ENCODE measurements at regions not wholly inside any gene's neighbourhood (a gene's known extent, or its start where the extent isn't known, plus 50 kb on each side); places are given as distances from the start of the nearest gene placed in this dataset.

DNA sequence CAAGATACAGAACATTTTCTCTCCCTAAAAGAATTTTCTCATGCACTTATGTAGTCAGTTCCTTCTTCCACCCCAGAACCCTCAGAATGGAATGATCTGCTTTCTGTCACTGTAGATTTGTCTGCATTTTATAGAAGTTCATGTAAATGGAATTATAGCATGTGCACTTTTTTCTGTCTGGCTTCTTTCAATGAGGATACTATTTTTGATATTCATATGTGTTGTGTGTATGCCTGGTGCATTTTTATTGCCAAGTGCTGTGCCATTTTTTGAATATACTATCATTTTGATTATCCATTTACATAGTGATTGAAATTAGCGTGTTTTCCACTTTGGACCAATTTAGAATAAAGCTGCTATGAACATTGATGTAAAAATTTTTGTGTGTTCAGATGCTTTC is 156.6 kb upstream of the ALCAM start:
- no peak for DNase-seq

DNA sequence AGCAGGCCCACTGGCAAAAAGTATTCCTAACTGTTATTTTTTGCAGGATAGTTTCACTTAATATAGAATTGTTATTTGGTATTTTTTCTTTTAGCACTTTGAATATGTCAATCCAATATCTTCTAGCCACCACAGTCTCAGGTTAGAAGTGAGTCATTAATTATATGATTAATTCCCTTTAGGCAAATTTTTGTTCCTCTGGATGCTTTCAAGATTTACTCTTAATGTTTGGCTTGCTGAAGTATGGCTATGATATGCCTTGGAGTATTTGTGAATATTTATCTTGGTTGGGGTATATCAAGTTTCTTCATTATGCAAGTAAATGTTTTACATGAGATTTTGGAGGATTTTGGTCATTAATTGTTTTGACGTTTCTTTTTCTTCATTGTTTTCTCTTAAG is 152.1 kb upstream of the ALCAM start:
- no peak for DNase-seq

DNA sequence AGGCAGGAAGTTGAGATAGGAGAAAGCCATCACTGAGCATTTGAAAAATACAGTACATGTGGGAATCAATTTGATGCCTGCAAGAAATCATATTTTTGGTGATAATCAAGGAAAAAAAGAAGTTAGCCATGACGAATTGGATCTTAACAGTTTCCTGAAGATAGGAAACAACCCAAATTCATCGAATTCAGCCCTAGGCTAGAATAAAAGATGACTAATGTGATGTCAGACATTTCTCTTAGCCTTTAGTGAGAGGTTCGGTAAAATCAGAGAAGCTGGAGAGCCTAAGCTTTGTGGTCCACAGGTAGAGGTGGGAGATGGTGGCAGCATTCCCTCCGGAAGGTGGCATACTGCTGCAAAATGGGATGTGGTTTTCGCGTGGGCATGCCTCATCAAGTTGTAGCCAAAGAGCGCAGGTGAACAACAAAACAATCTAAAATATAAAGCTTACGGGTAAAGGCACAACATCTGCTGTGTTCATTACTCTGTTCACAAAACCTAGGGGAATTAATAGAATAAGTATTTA is 144.1 kb upstream of the ALCAM start:
- no peak for DNase-seq

DNA sequence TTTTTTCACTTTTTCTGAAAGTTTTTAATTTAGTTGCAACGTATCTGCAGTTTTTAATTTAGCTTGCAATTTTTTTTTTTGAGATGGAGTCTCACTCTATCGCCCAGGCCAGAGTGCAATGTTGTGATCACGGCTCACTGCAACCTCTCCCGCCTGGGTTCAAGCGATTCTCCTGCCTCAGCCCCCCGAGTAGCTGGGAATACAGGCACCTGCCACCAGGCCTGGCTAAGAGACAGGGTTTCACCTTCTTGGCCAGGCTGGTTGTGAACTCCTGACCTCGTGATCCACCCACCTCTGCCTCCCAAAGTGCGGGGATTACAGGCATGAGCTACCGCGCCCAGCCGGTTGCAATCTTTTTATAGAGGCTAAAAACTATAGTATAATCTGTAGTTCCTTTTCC is 142.9 kb upstream of the ALCAM start:
- no peak for DNase-seq

DNA sequence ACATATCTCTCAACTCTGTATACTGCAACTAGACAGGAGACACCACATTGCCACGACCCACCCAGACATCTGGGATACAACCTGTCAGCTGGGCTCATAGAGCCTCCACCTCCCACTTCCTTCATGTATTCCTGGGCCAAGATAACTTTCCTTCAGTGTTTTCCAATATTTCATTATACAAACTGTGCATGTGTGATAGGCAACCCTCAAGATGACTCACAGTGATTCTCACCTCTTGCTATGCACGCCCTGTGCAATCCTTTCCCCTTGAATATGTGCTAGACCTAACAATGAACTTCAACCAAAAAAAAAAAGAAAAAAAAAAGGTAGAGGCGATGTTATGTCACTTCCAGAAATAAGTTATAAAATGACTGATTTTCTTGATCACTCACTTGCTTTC is 138.0 kb upstream of the ALCAM start:
- no peak for DNase-seq

DNA sequence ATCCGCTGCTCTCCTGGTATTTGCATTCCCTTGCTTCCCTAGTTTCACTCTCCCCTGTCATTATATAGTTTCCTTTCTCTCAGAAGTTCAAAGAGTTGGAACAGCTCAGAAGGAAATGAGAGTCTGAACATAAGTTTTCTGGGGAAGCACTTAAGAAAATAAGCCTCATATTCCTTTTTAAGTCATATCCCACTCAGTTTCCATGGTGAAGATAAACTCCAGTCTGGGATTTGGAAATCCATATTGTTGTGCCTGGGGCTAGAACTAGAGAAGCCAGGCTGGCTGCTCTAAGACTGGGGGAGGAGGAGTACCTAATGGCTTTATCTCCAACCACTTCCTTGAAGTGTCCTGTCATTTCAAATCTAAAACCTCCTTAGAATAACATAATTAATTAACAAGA is 134.2 kb upstream of the ALCAM start:
- no peak for DNase-seq

DNA sequence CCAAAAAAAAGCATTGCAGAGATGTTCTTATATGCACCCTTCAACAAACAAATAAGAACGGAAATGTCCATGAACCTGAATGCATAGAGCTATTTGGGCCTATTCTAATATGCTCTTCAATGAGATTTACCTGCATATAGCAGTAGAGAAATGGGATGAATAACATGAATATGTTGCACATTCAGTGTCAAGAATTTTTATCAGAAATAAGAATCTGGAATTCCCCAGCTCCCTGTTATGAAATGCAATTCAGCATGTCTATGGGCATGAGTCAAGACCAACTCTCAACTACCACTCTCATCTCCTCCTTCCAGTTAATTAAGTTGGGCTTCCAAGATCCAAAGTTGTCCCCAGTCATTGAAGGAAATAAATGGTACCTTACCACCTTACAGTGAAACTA is 133.7 kb upstream of the ALCAM start:
- no peak for DNase-seq

DNA sequence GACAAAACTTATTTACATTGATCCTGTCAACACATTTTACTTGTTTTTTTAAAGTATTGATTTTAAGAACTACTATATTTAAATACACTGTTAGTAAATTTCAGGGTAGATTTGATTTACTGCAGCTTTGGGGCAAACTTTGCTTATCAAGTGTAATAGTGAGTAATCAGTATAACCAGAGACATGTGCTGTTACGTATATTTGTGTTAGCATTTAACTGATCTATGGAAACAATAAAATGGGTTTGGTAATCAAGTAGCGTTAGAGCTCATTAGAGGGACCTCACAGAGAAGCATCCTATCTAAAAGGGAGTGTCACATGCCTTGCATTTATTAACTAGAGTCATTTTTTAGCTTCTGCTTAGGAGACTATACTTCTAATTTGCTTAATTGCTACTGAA is 131.5 kb upstream of the ALCAM start:
- DNase-seq, result no peak

DNA sequence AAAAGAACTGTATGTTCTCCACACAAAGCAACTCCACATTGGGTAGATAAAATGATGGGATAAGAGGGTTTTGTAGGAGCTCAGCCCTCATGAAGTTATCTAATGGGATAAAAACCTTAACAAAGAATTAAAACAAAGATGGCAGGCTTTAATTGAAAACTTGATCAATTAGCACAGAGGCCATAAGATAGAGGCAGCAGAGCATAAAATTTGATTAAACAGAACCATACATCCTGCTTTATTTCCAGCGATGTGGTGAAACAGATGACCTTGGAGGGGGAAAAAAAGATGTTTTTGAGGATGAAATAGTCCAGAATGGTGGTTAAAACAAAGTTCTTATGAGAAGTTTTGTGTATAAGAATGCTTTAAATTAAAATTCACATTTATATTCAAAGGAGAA is 130.9 kb upstream of the ALCAM start:
- no peak for DNase-seq

DNA sequence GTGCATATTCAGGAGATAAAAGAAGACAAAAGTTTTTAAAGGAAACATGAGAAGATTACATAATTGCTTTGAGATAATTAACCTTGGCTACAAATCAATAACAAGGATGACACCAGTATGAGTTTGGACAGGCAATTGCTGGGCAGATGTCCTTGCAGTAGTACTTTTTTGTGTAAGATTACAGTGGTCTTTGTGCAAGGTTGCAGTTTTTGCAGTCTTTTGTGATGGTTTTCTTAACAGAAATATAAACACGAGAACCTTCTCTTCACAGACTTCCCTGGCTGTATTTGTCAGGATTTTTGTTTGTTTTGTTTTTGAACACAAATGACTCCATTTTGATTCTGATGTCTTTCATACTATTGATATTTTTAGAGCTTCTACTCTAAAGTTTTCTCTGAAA is 128.3 kb upstream of the ALCAM start:
- DNase-seq, result no peak

DNA sequence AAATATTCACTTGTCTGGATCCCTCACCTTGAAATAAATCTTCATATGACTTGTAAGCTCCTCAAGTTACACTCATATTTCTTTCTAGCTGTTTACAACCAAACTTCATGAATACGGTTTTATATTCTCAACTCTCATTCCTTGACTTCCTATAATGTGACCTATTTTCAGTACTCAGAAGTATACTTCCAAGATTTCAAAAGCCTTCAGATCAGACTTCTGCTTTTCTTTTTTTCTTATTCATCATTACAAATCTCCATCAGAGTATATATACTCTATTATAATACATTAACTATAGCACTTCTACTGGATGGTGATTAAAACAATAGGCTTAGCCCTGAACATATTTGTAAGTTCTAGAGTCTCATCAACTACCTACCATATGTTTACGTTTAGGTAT is 123.6 kb upstream of the ALCAM start:
- no peak for DNase-seq

DNA sequence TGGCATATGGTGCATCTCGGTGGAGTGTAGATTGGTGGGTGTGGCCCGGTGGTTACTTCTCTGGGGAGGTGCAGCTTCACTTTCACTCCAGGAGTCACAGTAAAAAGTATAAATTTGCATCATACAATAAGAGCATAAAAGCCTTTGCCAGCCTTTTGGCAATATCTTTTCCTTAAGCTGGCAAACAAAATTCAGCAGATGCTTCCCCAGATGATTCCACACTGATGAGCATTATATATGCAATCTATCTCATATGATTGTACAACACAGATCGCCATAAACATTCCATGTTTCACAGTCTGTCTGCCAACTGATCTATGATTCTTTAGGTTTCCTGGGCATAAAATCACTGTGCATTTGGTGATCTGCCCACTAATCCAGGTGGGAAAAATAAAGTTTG is 120.2 kb upstream of the ALCAM start:
- DNase-seq, result no peak

DNA sequence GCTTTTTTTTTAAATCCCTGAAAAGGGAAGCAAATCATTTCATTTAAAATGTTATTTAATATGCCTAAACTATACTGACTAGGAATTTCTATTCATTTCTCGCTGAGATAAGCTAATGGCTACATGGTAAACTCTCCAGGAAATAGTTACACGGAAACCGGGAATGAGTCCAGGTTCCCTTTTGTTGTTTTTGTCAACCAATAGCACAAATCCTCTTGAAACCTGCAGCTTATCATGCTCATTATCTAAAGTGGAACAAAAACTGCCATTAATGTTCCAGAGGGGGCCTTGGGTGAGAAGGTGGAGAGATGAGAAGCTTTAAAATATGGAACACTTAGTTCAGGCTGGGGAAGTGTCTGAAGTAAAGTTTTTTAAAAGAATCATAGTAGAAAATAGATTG is 113.5 kb upstream of the ALCAM start:
- no peak for DNase-seq

DNA sequence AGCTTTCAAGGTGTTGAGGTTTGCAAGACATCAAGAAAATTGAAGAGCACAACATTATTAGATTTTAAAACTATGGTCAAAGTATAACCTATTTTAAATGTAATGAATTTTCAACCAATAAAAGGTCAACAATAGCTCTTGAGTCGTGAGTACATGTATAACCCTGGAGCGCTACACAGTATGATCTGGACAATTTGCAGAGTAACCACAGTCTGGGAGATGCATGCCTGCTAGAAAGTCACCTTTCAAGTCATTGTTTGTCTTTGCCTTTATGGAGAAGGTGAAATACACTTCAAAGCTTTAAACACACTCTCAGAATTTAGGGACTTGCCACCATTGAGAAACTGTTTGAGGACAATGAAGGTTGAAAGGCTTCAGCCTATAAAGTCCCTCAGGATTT is 112.6 kb upstream of the ALCAM start:
- DNase-seq, result no peak

DNA sequence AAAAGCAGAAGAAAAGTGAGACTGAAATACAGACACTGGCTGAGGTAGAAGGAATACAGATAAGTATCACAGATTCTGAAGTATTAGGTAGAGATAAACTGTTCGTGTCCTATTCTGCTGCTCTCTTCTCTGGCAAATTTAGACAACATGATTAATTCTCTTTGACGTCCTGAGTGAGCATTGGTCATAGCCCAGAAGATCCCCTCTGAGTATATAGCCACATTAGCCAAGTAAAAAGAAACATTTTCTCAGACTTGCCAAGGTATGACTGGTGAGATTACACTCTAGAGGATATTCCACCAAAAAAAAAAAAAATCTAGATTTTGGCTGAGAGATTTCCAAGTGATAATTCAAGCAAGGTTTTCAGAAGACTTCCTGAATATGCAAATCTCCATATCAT is 111.4 kb upstream of the ALCAM start:
- no peak for DNase-seq

DNA sequence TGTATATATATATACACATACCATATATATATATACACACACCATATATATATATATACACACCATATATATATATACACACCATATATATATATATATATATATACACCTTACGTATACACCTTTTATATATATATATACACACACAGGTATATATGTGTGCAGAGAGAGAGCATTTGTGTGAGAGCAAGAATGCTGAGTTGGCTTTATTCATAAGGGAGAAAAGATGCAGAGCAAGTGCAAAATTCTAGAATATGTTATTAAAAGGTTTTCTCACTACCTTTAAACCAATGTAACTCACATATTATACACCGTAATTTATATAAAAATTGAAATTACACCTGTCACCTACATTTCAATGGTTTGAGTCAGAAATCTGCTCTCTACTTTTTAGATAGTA is 107.2 kb upstream of the ALCAM start:
- no peak for DNase-seq

DNA sequence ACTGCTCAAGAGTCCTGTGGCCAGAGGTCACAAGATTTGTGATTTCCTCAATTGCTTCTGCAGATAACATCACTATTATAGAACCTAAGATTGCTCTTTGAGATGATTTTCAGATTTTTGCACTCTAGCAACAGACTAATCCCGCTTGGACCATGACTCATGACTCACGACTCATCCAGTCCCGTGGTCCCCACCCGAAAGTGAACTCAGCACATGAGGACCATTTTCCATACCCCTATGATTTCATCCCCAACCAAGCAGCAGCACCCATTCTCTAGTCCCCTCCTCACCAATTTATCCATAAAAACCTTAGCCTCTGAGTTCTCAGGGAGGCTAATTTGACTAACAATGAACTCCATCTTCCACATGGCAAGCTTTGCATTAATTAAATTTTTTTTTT is 106.3 kb upstream of the ALCAM start:
- no peak for DNase-seq

DNA sequence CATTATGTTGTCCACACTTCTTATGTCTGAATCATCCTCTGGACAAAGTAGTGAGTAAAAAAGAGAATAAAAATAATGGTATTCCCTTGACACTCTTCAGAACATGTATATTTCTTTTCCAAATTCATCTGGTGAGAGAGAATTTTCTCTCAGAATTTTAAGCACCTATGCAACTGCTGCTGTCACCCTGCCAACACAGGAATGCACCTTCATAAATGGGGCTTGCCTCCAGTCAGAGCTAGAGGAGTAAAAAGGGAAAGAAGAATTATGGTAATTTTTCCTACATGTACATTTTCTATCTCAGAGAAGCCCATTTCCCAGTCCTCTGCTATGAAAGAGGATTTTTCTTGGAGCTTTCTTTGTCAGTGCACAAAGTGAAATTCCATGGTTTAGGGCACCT is 92.2 kb upstream of the ALCAM start:
- DNase-seq, result no peak

DNA sequence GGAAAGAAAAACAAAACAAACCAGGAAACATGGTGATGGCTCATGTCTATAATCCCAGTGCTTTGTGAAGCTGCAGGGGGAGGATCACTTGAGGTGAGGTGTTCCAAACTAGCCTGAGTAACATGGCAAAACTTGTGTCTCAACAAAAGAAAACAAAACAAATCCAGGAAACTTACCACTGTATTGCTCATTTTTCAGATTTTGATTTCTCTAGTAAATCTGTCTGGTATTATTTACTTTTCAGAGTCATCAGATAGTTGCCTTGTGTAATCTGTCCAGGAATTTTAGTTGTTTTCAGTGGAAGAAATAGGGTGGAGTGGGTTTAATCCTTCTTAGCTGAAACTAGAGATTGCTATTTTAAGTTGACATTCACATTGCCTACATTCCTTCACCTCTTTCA is 91.8 kb upstream of the ALCAM start:
- DNase-seq, result no peak

DNA sequence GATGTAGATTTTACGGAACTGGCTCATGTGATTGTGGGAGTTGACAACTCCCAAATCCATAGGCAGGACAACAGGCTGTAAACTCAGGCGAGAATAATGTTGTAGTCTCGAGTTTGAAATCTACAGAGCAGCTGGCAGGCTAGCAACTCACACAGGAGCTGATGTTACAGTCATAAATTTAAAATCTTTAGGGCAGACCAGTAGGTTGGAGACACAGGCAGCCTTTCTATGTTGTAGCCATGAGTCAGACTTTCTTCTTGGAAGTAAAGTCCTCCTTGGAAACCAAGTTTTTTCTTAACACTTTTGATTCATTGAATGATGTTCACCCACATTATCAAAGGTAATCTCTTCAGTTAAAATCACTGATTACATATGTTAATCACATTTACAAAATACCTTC is 89.1 kb upstream of the ALCAM start:
- DNase-seq, result no peak

DNA sequence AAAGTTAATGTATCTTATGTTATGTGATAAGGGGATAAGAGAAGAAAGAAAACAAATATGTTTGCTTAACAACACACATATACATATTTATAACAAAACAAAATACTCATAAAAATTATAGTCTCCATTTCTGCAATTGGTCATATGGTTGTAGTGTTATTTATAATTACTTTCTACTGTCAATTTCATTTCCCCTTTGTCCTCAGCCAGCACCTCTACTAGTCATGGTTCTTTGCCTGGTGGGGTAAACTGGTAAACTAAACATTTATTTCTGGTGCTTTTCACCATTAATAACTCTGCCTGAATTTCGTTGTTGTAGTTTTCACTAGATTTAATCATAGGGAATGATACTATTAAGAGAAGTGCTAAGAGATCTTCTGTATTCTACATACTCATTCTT is 88.0 kb upstream of the ALCAM start:
- no peak for DNase-seq

DNA sequence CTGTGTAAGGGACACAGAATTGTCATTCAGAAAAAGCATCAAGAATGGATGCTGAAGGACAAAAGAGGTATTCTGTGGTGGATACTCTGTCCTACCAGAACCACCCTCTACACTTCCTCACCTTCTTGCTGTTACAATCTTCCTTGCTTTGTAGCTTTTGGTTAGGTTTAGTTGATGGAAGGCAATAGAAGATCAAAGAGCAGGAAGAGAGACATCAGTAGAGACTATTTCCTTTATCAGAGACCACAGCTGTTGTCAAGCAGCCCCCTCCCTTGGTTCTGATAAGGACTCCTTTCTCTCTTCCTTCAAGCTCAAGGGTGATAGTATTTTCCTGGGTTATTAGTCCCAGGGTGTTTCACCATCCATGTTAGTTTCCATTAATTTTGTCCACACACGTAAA is 84.7 kb upstream of the ALCAM start:
- no peak for DNase-seq

DNA sequence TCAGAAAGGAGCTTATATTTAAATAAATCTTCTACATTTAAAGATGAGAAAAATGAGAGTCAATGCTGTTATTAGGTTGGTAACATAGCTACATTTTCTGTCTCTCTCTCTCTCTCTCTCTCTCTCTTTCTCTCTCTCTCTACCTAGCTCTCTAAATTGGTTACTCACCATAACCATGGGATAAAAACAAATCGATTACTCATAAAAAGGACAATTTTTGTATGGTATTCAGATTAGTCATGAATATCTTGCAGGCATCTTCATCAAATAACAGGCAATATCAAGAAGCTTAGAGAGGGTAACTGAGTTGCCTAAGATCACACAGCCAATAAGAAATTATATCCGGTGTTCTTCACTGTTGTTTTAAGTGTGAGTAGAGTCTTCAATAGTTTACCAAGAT is 81.8 kb upstream of the ALCAM start:
- DNase-seq, result no peak

DNA sequence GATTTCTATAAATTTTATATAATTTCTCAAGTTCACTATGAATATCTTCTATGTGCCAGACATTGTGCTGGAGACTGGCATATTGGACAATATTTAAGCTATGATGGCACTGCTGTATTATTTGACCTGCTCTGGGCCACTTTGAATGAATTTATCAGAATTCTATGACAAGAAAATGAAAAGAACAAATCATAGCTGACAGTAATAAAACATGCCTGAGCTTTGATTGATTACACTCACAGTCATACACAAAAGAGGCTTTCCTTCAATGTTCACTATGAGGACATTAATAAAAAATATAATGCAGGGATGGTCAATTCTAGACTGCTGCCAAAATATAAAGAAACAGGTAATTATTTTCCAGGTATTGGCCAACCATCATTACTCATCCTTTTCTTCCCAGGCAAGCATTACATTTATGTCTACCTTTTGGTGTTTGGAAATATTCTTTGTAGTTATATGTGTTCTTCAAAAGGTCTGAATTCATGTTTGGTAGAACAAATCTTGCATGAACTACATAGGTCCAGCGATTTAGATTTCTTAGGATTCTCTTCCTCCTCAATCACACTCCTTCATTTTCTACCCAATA is 81.0 kb upstream of the ALCAM start:
- no peak for DNase-seq

DNA sequence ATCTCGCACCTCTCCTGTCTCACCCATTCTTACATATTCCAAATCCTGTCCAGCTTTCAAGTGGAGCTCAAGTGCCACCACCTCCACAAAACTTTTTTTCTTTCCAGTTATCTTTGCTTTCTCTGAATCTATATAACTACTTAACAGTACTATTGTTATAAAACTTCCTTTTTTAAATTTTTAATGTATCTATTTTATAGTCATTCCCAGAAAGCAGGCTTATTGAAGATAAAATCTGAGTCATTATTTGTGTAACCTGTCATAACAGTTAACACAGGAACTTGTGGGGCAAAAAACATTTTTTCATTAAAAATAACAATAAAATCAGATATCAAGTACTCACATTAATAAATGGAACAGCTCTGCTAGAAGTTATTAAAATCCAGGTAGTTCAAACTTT is 73.3 kb upstream of the ALCAM start:
- no peak for DNase-seq
